Erythroblast (primary cell): ENCODE measurements at regions not wholly inside any gene's neighbourhood (a gene's known extent, or its start where the extent isn't known, plus 50 kb on each side); places are given as distances from the start of the nearest gene placed in this dataset.

Source experiments
- GATA1 ChIP-seq: IDR thresholded peaks from 2 replicates; pipeline ENCODE4 v1.6.1; 2011; ENCODE audit warnings: low read depth, mild to moderate bottlenecking, control low read depth, low read length, moderate library complexity
- POLR2A ChIP-seq: IDR thresholded peaks from 2 replicates; pipeline ENCODE4 v1.6.1; 2011; ENCODE audit warnings: mild to moderate bottlenecking, low read length

- no peak for TF ChIP-seq POLR2A
- TF ChIP-seq GATA1, result no peak
Observed at GRCh38 chr1:93756657-93757056, 75.0 kb upstream of the BCAR3 start.
